Hematopoietic multipotent progenitor cell (in vitro differentiated cells): ENCODE measurements at regions not wholly inside any gene's neighbourhood (a gene's known extent, or its start where the extent isn't known, plus 50 kb on each side); places are given as distances from the start of the nearest gene placed in this dataset.

Experiments used
- DNase-seq, 3 donors: peaks; one replicate each; pipeline ENCODE4 v3.0.0-alpha.2; 2011 to 2015; ENCODE audit warnings: low read depth in 2 of 3, low spot score in 2 of 3

DNA sequence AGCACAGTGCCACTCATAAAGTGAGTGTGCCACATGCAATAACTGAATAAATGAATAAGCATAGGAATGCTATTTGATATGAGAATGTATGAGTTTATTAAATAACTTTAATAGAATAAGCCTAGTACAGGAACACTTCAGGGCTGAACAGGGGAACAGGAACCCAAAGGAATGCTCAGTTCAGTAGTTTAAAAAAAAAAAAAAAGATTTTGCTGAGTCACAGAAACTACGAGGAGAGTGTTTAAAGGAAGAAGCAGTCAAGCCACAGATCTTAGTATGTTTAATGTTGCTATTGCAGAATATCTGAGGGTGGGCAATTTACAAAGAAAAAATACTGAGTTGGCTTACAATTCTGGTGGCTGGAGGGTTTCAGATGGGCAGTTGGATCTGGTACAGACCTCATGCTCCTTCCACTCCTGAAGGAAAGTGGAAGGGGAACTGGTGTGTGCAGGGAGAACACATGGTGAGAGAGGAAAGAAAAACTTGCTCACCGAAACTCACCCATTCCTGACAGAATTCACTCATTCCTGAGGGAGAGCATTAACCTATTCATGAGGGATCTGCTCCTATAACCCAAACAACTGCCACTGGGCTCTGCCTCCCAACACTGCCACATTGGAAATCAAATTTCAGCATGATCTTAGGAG is 880.3 kb upstream of the MGAT4C start:
- DNase-seq = peak in 1 of 3 donors; percentile 37

GRCh38 chr12:87127272-87127671 is 871.1 kb upstream of the MGAT4C start:
- no peak for DNase-seq

- DNase-seq = no peak
Measured at GRCh38 chr12:87121896-87122295, 865.7 kb upstream of the MGAT4C start.

DNA sequence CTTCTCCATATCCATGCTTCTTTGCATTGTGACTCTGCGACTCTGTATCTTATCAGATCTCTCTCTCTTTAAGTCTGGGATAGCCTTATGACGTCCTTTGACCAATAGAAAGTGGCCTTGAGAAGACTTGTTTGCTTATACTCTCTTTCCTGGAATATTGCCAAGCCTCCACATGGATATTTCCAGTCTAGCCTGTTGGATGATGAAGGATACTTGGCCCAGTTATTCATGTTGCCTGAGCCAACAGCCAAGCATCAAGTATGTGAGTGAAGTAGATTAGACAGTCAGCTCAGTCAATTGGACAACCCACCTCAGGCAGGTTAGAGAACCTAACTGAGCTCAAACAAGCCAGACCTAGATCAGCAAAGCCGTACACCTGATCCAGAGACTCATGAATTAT is 864.2 kb upstream of the MGAT4C start:
- no peak for DNase-seq

GRCh38 chr12:87119713-87120112 is 863.5 kb upstream of the MGAT4C start:
- no peak for DNase-seq

DNA sequence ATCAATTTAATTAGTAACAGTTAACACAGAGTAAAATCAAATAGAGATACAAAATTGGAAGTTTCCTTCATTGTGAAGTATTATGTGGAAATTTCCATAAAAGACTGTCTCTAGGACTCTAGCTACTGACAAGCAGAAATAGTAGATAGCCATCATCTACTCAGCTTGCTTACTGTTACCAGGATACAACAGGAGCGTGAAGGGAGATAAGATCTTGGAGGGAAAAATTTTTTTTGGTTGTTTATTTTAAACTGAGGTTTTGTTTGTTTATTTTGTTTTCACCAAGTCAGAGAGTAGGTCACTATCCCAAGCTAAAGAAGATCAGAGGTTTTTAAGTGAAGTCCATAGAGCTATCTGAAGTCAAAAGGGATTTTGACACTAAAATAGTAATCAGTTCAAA is 861.3 kb upstream of the MGAT4C start:
- DNase-seq = no peak

DNA sequence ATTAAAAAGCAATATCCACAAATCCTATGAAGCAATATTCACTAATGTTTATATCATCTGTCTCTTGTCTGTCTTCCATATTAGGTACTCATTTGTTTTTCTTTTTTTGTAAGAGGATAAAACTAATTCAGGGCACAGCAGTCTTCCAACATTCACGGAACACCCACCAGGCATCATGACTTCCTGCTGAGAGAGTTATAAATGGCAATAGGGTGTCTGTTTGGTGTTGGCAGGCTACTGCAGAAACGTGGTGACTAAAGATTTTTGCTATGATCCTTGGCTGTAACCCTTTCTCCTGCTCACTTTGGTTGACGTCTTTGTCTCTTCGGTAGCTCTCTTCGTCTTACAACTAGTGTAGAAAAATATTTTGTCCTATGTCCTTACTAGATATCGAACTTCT is 860.6 kb upstream of the MGAT4C start:
- DNase-seq = no peak

- DNase-seq = no peak
Measured at GRCh38 chr12:87112571-87113345, 856.6 kb upstream of the MGAT4C start.

- no peak for DNase-seq
Measured at GRCh38 chr12:87107766-87108165, 851.6 kb upstream of the MGAT4C start.

- no peak for DNase-seq
Measured at GRCh38 chr12:87107270-87107669, 851.1 kb upstream of the MGAT4C start.

GRCh38 chr12:87096082-87096585 is 839.9 kb upstream of the MGAT4C start:
- no peak for DNase-seq

- no peak for DNase-seq
Measured at GRCh38 chr12:87094356-87094755, 838.2 kb upstream of the MGAT4C start.

GRCh38 chr12:87092421-87092820 is 836.2 kb upstream of the MGAT4C start:
- no peak for DNase-seq

- DNase-seq = no peak
Measured at GRCh38 chr12:87086118-87086891, 830.1 kb upstream of the MGAT4C start.

DNA sequence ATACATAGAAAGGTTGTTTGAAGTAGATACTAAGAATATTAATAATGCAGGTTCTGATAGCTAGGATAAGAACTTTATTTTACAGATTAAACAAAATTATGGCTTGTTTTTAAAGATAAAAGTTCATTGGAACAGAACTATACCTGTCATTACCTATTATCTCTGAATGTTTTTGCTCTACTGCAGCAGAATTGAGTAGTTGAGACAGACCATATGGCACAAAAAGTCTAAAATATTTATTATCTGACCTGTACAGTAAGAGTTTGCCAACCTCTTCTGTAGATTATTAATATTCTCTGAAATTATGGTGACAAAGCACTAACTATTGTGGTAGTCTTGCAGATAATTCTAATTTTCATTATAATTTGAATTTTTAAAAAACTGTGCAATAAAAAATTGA is 829.1 kb upstream of the MGAT4C start:
- DNase-seq = no peak

DNA sequence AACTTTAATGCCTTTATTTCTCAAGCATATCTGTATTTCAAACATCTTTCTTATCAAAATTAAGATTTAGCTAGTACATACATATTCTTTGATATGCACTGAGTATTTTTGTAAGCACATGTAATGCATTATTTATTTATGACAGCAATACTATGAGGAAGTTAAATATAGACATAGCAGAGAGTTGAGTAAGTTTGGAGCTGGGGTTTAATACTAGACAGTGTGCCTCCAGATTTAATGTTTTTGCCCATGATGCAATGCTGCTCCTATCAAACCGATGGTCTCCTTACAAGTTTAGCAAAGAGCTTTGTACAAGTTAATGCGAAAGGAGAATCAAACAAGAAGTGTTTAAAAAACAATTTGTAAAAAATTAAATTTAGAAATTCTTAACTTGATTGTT is 826.6 kb upstream of the MGAT4C start:
- DNase-seq = no peak

- DNase-seq = no peak
Measured at GRCh38 chr12:87074781-87075180, 818.6 kb upstream of the MGAT4C start.

- no peak for DNase-seq
Measured at GRCh38 chr12:87066326-87066725, 810.1 kb upstream of the MGAT4C start.

DNA sequence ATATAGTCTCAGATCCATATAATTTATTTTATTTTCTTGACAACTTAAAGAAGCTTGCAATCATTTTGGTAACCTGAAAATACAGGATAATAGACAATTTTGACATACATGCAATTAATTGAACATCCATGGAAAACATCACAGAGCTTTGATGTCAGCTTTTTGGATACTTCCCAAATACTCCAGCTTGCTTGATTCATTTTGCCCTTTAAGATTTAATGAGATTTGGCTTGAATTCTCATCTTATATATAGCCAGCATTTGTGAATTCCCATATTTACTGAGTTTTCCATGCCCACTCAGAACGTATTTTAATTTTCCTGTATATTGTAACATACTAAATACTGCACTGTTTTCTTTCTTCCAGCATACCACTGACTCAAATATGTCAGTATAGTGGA is 803.0 kb upstream of the MGAT4C start:
- DNase-seq = no peak

- DNase-seq = no peak
Measured at GRCh38 chr12:87054226-87054625, 798.0 kb upstream of the MGAT4C start.

DNA sequence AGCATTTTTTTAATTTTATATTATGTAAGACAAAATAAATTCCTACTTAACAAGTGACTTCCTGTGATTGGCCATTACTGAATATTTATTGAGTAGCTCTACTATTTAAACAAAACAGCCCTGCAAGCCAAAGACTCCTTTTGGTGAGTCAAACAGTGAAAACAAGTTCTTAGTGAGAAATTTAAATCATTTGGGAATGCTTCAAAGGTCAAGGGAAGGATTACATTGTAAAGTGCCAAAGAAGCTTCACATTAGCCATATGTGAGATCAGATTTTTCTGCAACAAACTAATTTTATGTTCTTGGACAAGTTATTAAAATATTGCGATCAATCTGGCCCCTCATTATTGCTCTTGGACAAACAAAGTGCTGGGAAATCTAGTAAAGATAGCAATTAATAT is 795.4 kb upstream of the MGAT4C start:
- no peak for DNase-seq

- DNase-seq = no peak
Measured at GRCh38 chr12:87047691-87048090, 791.5 kb upstream of the MGAT4C start.
